ENCODE measurements at regions not wholly inside any gene's neighbourhood (a gene's known extent, or its start where the extent isn't known, plus 50 kb on each side); places are given as distances from the start of the nearest gene placed in this dataset.

GRCh38 chr5:98200726-98201541 is 572.5 kb upstream of the RGMB start:
- H3K27ac ChIP-seq (ENCODE audit: low read depth, low read length, poor library complexity, severe bottlenecking), result no peak overlapping the region
- H3K9ac ChIP-seq (ENCODE audit: low read length), result no peak overlapping the region
- no peaks in the 10 kb centered on the region for H3K9me2 ChIP-seq (ENCODE audit: low read depth, low read length)
- TF ChIP-seq CTCF (IDR thresholded peaks at IDR 0.05; ENCODE audit: low read length), result no peak
- TF ChIP-seq EZH2 (IDR thresholded peaks at IDR 0.05; ENCODE audit: borderline replicate concordance, low read length), result no peak
- H3K4me2 ChIP-seq (ENCODE audit: low read length), result no peak overlapping the region
- H3K36me3 ChIP-seq (ENCODE audit: insufficient read depth, low read length), result no peaks in the 10 kb centered on the region
- no peak overlapping the region for H3K4me3 ChIP-seq (ENCODE audit: low read depth, low read length, poor library complexity, severe bottlenecking)
- H4K20me1 ChIP-seq (ENCODE audit: insufficient read depth, low read length), result no peaks in the 10 kb centered on the region
- no peaks in the 10 kb centered on the region for H3K4me1 ChIP-seq (ENCODE audit: insufficient read depth, low read length, severe bottlenecking)
- H3K9me3 ChIP-seq (ENCODE audit: low read length), result no peaks in the 10 kb centered on the region
- H2AFZ ChIP-seq (ENCODE audit: low read length), result no peak overlapping the region
- H3F3A ChIP-seq (ENCODE audit: insufficient read depth, low read length), result no peaks in the 10 kb centered on the region
- no peaks in the 10 kb centered on the region for H3K27me3 ChIP-seq (ENCODE audit: insufficient read depth, low read length)
- no peaks in the 10 kb centered on the region for H3K79me2 ChIP-seq (ENCODE audit: insufficient read depth, low read length)

- no peaks in the 10 kb centered on the region for H3K27me3 ChIP-seq (ENCODE audit: insufficient read depth, low read length)
- H3K27ac ChIP-seq (ENCODE audit: low read depth, low read length, poor library complexity, severe bottlenecking), result no peak overlapping the region
- no peak for TF ChIP-seq CTCF (IDR thresholded peaks at IDR 0.05; ENCODE audit: low read length)
- TF ChIP-seq EZH2 (IDR thresholded peaks at IDR 0.05; ENCODE audit: borderline replicate concordance, low read length), result no peak
- H2AFZ ChIP-seq (ENCODE audit: low read length), result no peak overlapping the region
- H3K4me1 ChIP-seq (ENCODE audit: insufficient read depth, low read length, severe bottlenecking), result no peaks in the 10 kb centered on the region
- no peaks in the 10 kb centered on the region for H3F3A ChIP-seq (ENCODE audit: insufficient read depth, low read length)
- H3K79me2 ChIP-seq (ENCODE audit: insufficient read depth, low read length), result no peaks in the 10 kb centered on the region
- H3K36me3 ChIP-seq (ENCODE audit: insufficient read depth, low read length), result no peaks in the 10 kb centered on the region
- H3K4me3 ChIP-seq (ENCODE audit: low read depth, low read length, poor library complexity, severe bottlenecking), result no peak overlapping the region
- H3K4me2 ChIP-seq (ENCODE audit: low read length), result no peak overlapping the region
- no peaks in the 10 kb centered on the region for H3K9me2 ChIP-seq (ENCODE audit: low read depth, low read length)
- no peaks in the 10 kb centered on the region for H4K20me1 ChIP-seq (ENCODE audit: insufficient read depth, low read length)
- no peaks in the 10 kb centered on the region for H3K9me3 ChIP-seq (ENCODE audit: low read length)
- H3K9ac ChIP-seq (ENCODE audit: low read length), result no peak overlapping the region
Observed at GRCh38 chr5:98204798-98205197, 568.7 kb upstream of the RGMB start.

GRCh38 chr5:98205691-98206461 is 567.6 kb upstream of the RGMB start:
- H3K9me3 ChIP-seq (ENCODE audit: low read length), result no peaks in the 10 kb centered on the region
- no peaks in the 10 kb centered on the region for H3K4me1 ChIP-seq (ENCODE audit: insufficient read depth, low read length, severe bottlenecking)
- TF ChIP-seq CTCF (IDR thresholded peaks at IDR 0.05; ENCODE audit: low read length) (no peak), EZH2 (IDR thresholded peaks at IDR 0.05; ENCODE audit: borderline replicate concordance, low read length) (no peak)
- H3K4me3 ChIP-seq (ENCODE audit: low read depth, low read length, poor library complexity, severe bottlenecking), result no peak overlapping the region
- no peak overlapping the region for H2AFZ ChIP-seq (ENCODE audit: low read length)
- no peak overlapping the region for H3K9ac ChIP-seq (ENCODE audit: low read length)
- no peaks in the 10 kb centered on the region for H3K9me2 ChIP-seq (ENCODE audit: low read depth, low read length)
- no peak overlapping the region for H3K4me2 ChIP-seq (ENCODE audit: low read length)
- no peaks in the 10 kb centered on the region for H3K36me3 ChIP-seq (ENCODE audit: insufficient read depth, low read length)
- H3K79me2 ChIP-seq (ENCODE audit: insufficient read depth, low read length), result no peaks in the 10 kb centered on the region
- no peaks in the 10 kb centered on the region for H3K27me3 ChIP-seq (ENCODE audit: insufficient read depth, low read length)
- H4K20me1 ChIP-seq (ENCODE audit: insufficient read depth, low read length), result no peaks in the 10 kb centered on the region
- H3K27ac ChIP-seq (ENCODE audit: low read depth, low read length, poor library complexity, severe bottlenecking), result no peak overlapping the region
- H3F3A ChIP-seq (ENCODE audit: insufficient read depth, low read length), result no peaks in the 10 kb centered on the region

Measured in OCI-LY1 (cell line).